ENCODE measurements at regions not wholly inside any gene's neighbourhood (a gene's known extent, or its start where the extent isn't known, plus 50 kb on each side); places are given as distances from the start of the nearest gene placed in this dataset.
"Not testable (repeated sequence)": the region's sequence is repeated elsewhere in the genome, so short reads cannot be mapped to it uniquely, and the experiment has no call there.

- no peak for DNase-seq
These were observed 341.1 kb downstream of the PDCD6IP start for GRCh38 chr3:34139566-34139965.

GRCh38 chr3:34140616-34141015, 342.2 kb downstream of the PDCD6IP start:
- DNase-seq, result no peak

GRCh38 chr3:34141841-34142337, 343.5 kb downstream of the PDCD6IP start:
- DNase-seq, result no peak

GRCh38 chr3:34145796-34146195, 347.4 kb downstream of the PDCD6IP start:
- no peak for DNase-seq

- DNase-seq, result no peak
These were observed 348.2 kb downstream of the PDCD6IP start for GRCh38 chr3:34146596-34146995.

- no peak for DNase-seq
These were observed 352.6 kb downstream of the PDCD6IP start for GRCh38 chr3:34150992-34151391.

- DNase-seq, result no peak
These were observed 354.2 kb downstream of the PDCD6IP start for GRCh38 chr3:34152656-34153055.

- DNase-seq, result no peak
These were observed 356.7 kb downstream of the PDCD6IP start for GRCh38 chr3:34155108-34155507.

- no peak for DNase-seq
These were observed 357.2 kb downstream of the PDCD6IP start for GRCh38 chr3:34155666-34156065.

- no peak for DNase-seq
These were observed 359.1 kb downstream of the PDCD6IP start for GRCh38 chr3:34157491-34157890.

- no peak for DNase-seq
These were observed 361.4 kb downstream of the PDCD6IP start for GRCh38 chr3:34159613-34160420.

- not testable (repeated sequence) for DNase-seq
These were observed 371.2 kb downstream of the PDCD6IP start for GRCh38 chr3:34169636-34170035.

- no peak for DNase-seq
These were observed 376.3 kb downstream of the PDCD6IP start for GRCh38 chr3:34174740-34175139.

GRCh38 chr3:34175636-34176176, 377.3 kb downstream of the PDCD6IP start:
- DNase-seq, result no peak

GRCh38 chr3:34176723-34177122, 378.3 kb downstream of the PDCD6IP start:
- DNase-seq, result no peak

- no peak for DNase-seq
These were observed 380.0 kb downstream of the PDCD6IP start for GRCh38 chr3:34178415-34178814.

GRCh38 chr3:34179716-34180115, 381.3 kb downstream of the PDCD6IP start:
- DNase-seq, result no peak

- no peak for DNase-seq
These were observed 382.1 kb downstream of the PDCD6IP start for GRCh38 chr3:34180532-34180931.

GRCh38 chr3:34183114-34183513, 384.7 kb downstream of the PDCD6IP start:
- DNase-seq, result no peak

- DNase-seq, result no peak
These were observed 385.3 kb downstream of the PDCD6IP start for GRCh38 chr3:34183611-34184340.

GRCh38 chr3:34185301-34185700, 386.9 kb downstream of the PDCD6IP start:
- DNase-seq, result no peak

- DNase-seq, result no peak
These were observed 390.7 kb downstream of the PDCD6IP start for GRCh38 chr3:34189133-34189532.

GRCh38 chr3:34196914-34197313, 398.5 kb downstream of the PDCD6IP start:
- no peak for DNase-seq

GRCh38 chr3:34198309-34198708, 399.9 kb downstream of the PDCD6IP start:
- DNase-seq, result no peak
